CD4-positive, alpha-beta memory T cell (primary cell): ENCODE measurements at regions not wholly inside any gene's neighbourhood (a gene's known extent, or its start where the extent isn't known, plus 50 kb on each side); places are given as distances from the start of the nearest gene placed in this dataset.

Experiments
- CTCF ChIA-PET: fragments of 350-600 bp; sonication (Branson Sonifier 250); formaldehyde crosslinking; loops from one replicate; lab custom pipeline; 2021; ENCODE audit warnings: inconsistent platforms; ENCODE audit not compliant: partially characterized antibody; lab: Charles Lee
- POLR2A ChIA-PET: fragments of 350-600 bp; sonication (Branson Sonifier 250); formaldehyde crosslinking; loops from one replicate; lab custom pipeline; 2021; ENCODE audit not compliant: partially characterized antibody; lab: Charles Lee
- DNase-seq, 5 donors: peaks; one replicate each; pipeline versions ENCODE4 v3.0.0 to v3.0.0-alpha.2; 2020 to 2022; ENCODE audit warnings: mixed read lengths in 1 of 5
- H3K27ac ChIP-seq: one replicate; pipeline ENCODE4 v1.7.0; 2013; ENCODE audit warnings: low read depth, low read length
- H3K27me3 ChIP-seq: 2 replicates; pipeline ENCODE4 v1.7.0; 2013; ENCODE audit warnings: mild to moderate bottlenecking, low read length, moderate library complexity; ENCODE audit not compliant: insufficient read depth
- H3K36me3 ChIP-seq: 2 replicates; pipeline ENCODE4 v1.7.0; 2013; ENCODE audit warnings: mild to moderate bottlenecking, low read length, moderate library complexity; ENCODE audit not compliant: insufficient read depth
- H3K4me1 ChIP-seq: 2 replicates; pipeline ENCODE4 v1.7.0; 2013; ENCODE audit warnings: mild to moderate bottlenecking, low read length, moderate library complexity; ENCODE audit not compliant: insufficient read depth
- H3K4me3 ChIP-seq, 2 donors: one replicate each; pipeline ENCODE4 v1.7.0; 2013; ENCODE audit warnings: low read length in 2 of 2, mild to moderate bottlenecking in 1 of 2
- H3K9me3 ChIP-seq, 2 donors: one replicate each; pipeline ENCODE4 v1.7.0; 2013; ENCODE audit warnings: low read length in 2 of 2, control low read depth in 1 of 2; ENCODE audit not compliant: control insufficient read depth in 1 of 2
- H3K27ac Mint-ChIP-seq, 7 donors: one replicate each; pipeline ENCODE4 v1.8.0; 2020 to 2021; ENCODE audit warnings: mixed read lengths in 7 of 7, mild to moderate bottlenecking in 6 of 7, inconsistent platforms in 3 of 7, moderate library complexity in 3 of 7
- H3K27me3 Mint-ChIP-seq, 2 donors: one replicate each; pipeline ENCODE4 v1.8.0; 2020 to 2021; ENCODE audit warnings: mixed read lengths in 2 of 2
- H3K36me3 Mint-ChIP-seq, 2 donors: one replicate each; pipeline ENCODE4 v1.8.0; 2020 to 2021; ENCODE audit warnings: mixed read lengths in 2 of 2, inconsistent platforms in 1 of 2, mild to moderate bottlenecking in 1 of 2
- H3K4me1 Mint-ChIP-seq, 4 donors: one replicate each; pipeline ENCODE4 v1.8.0; 2020 to 2021; ENCODE audit warnings: mixed read lengths in 4 of 4, mild to moderate bottlenecking in 1 of 4
- H3K4me3 Mint-ChIP-seq, 8 donors: one replicate each; pipeline ENCODE4 v1.8.0; 2020 to 2021; ENCODE audit warnings: mixed read lengths in 8 of 8, mild to moderate bottlenecking in 7 of 8, moderate library complexity in 6 of 8, inconsistent platforms in 3 of 8
- H3K9me3 Mint-ChIP-seq, 8 donors: one replicate each; pipeline ENCODE4 v1.8.0; 2020 to 2021; ENCODE audit warnings: mixed read lengths in 8 of 8, mild to moderate bottlenecking in 5 of 8, inconsistent platforms in 3 of 8, moderate library complexity in 1 of 8
- intact Hi-C: fragments of 100-400 bp; cut with micrococcal nuclease; formaldehyde crosslinking; loops from one replicate; pipeline ENCODE4 v1.15.1; 2023

GRCh38 chr7:49624611-49625010 lies 148.8 kb upstream of the VWC2 start:
- no peak overlapping the region for H3K4me3 ChIP-seq
- H3K9me3 ChIP-seq, result no peaks in the 10 kb centered on the region
- ChIA-PET CTCF (no interaction called here), POLR2A (no interaction called here)
- no peaks in the 10 kb centered on the region for H3K4me1 ChIP-seq
- no peak overlapping the region for H3K27ac ChIP-seq
- H3K27me3 ChIP-seq, result no peaks in the 10 kb centered on the region
- peaks cover 0 to 14% (median 3%) of the 10 kb centered on the region in 8 donors for H3K9me3 Mint-ChIP-seq
- H3K36me3 Mint-ChIP-seq, result no peaks in the 10 kb centered on the region
- H3K27me3 Mint-ChIP-seq, result no peaks in the 10 kb centered on the region
- H3K36me3 ChIP-seq, result no peaks in the 10 kb centered on the region
- H3K4me3 Mint-ChIP-seq, result no peak overlapping the region
- no peak for DNase-seq
- intact Hi-C loops, result no loop called here
- H3K4me1 Mint-ChIP-seq, result no peaks in the 10 kb centered on the region
- no peak overlapping the region for H3K27ac Mint-ChIP-seq

- H3K4me1 ChIP-seq, result no peaks in the 10 kb centered on the region
- H3K27ac ChIP-seq, result no peak overlapping the region
- H3K27me3 ChIP-seq, result no peaks in the 10 kb centered on the region
- Mint-ChIP-seq H3K27ac (no peak overlapping the region), H3K36me3 (no peaks in the 10 kb centered on the region), H3K27me3 (peaks cover 0 to 3% of the 10 kb centered on the region in 2 donors), H3K4me1 (no peaks in the 10 kb centered on the region), H3K9me3 (peaks cover 0 to 3% (median under 1%) of the 10 kb centered on the region in 8 donors), H3K4me3 (no peak overlapping the region)
- POLR2A ChIA-PET, result no interaction called here
- CTCF ChIA-PET, result no interaction called here
- DNase-seq, result no peak
- intact Hi-C loops, result no loop called here
- H3K9me3 ChIP-seq, result no peaks in the 10 kb centered on the region
- H3K4me3 ChIP-seq, result no peak overlapping the region
- no peaks in the 10 kb centered on the region for H3K36me3 ChIP-seq
Measured at GRCh38 chr7:49630513-49630912, 142.9 kb upstream of the VWC2 start.

- Mint-ChIP-seq H3K27ac (no peak overlapping the region), H3K36me3 (no peaks in the 10 kb centered on the region), H3K4me3 (no peak overlapping the region), H3K9me3 (peaks cover 0 to 3% (median under 1%) of the 10 kb centered on the region in 8 donors), H3K4me1 (no peaks in the 10 kb centered on the region), H3K27me3 (peaks cover 0 to 3% of the 10 kb centered on the region in 2 donors)
- no peaks in the 10 kb centered on the region for H3K36me3 ChIP-seq
- ChIA-PET CTCF (no interaction called here), POLR2A (no interaction called here)
- H3K4me1 ChIP-seq, result no peaks in the 10 kb centered on the region
- H3K27me3 ChIP-seq, result no peaks in the 10 kb centered on the region
- H3K4me3 ChIP-seq, result no peak overlapping the region
- intact Hi-C loops, result no loop called here
- no peak for DNase-seq
- H3K9me3 ChIP-seq, result no peaks in the 10 kb centered on the region
- H3K27ac ChIP-seq, result no peak overlapping the region
Measured at GRCh38 chr7:49631071-49631815, 142.2 kb upstream of the VWC2 start.

GRCh38 chr7:49631960-49632359 lies 141.5 kb upstream of the VWC2 start:
- Histone ChIP-seq H3K27me3 (no peaks in the 10 kb centered on the region), H3K4me1 (no peaks in the 10 kb centered on the region), H3K27ac (no peak overlapping the region), H3K36me3 (no peaks in the 10 kb centered on the region), H3K4me3 (no peak overlapping the region), H3K9me3 (no peaks in the 10 kb centered on the region)
- H3K27me3 Mint-ChIP-seq, result peaks cover 0 to 3% of the 10 kb centered on the region in 2 donors
- no peaks in the 10 kb centered on the region for H3K4me1 Mint-ChIP-seq
- H3K36me3 Mint-ChIP-seq, result no peaks in the 10 kb centered on the region
- DNase-seq, result no peak
- H3K27ac Mint-ChIP-seq, result no peak overlapping the region
- H3K9me3 Mint-ChIP-seq, result peaks cover 0 to 3% (median under 1%) of the 10 kb centered on the region in 8 donors
- H3K4me3 Mint-ChIP-seq, result no peak overlapping the region
- ChIA-PET CTCF (no interaction called here), POLR2A (no interaction called here)
- intact Hi-C loops, result no loop called here

GRCh38 chr7:49635800-49636199 lies 137.6 kb upstream of the VWC2 start:
- Histone ChIP-seq H3K4me1 (no peaks in the 10 kb centered on the region), H3K27ac (no peak overlapping the region), H3K27me3 (no peaks in the 10 kb centered on the region), H3K4me3 (no peak overlapping the region), H3K9me3 (no peaks in the 10 kb centered on the region), H3K36me3 (no peaks in the 10 kb centered on the region)
- Mint-ChIP-seq H3K4me3 (no peak overlapping the region), H3K36me3 (no peaks in the 10 kb centered on the region), H3K27ac (no peak overlapping the region), H3K4me1 (no peaks in the 10 kb centered on the region), H3K27me3 (peaks cover 0 to 2% of the 10 kb centered on the region in 2 donors), H3K9me3 (peaks cover 0 to 2% (median 0%) of the 10 kb centered on the region in 8 donors)
- DNase-seq, result no peak
- intact Hi-C loops, result no loop called here
- POLR2A ChIA-PET, result no interaction called here
- CTCF ChIA-PET, result no interaction called here

GRCh38 chr7:49636400-49636799 lies 137.0 kb upstream of the VWC2 start:
- ChIA-PET POLR2A (no interaction called here), CTCF (no interaction called here)
- DNase-seq, result no peak
- Mint-ChIP-seq H3K27ac (no peak overlapping the region), H3K36me3 (no peaks in the 10 kb centered on the region), H3K4me1 (no peaks in the 10 kb centered on the region), H3K9me3 (peaks cover 0 to 3% (median 0%) of the 10 kb centered on the region in 8 donors), H3K4me3 (no peak overlapping the region), H3K27me3 (no peaks in the 10 kb centered on the region)
- Histone ChIP-seq H3K27ac (no peak overlapping the region), H3K36me3 (no peaks in the 10 kb centered on the region), H3K27me3 (no peaks in the 10 kb centered on the region), H3K4me3 (no peak overlapping the region), H3K4me1 (no peaks in the 10 kb centered on the region), H3K9me3 (no peaks in the 10 kb centered on the region)
- intact Hi-C loops, result no loop called here

GRCh38 chr7:49638166-49638565 lies 135.3 kb upstream of the VWC2 start:
- ChIA-PET CTCF (no interaction called here), POLR2A (no interaction called here)
- Histone ChIP-seq H3K9me3 (no peaks in the 10 kb centered on the region), H3K36me3 (no peaks in the 10 kb centered on the region), H3K27ac (no peak overlapping the region), H3K27me3 (no peaks in the 10 kb centered on the region), H3K4me1 (no peaks in the 10 kb centered on the region), H3K4me3 (no peak overlapping the region)
- Mint-ChIP-seq H3K4me1 (no peaks in the 10 kb centered on the region), H3K9me3 (peaks cover 0 to 3% (median 0%) of the 10 kb centered on the region in 8 donors), H3K36me3 (no peaks in the 10 kb centered on the region), H3K27ac (no peak overlapping the region), H3K27me3 (no peaks in the 10 kb centered on the region), H3K4me3 (no peak overlapping the region)
- intact Hi-C loops, result no loop called here
- DNase-seq, result no peak
